GM21423 (cell line): ENCODE measurements at regions not wholly inside any gene's neighbourhood (a gene's known extent, or its start where the extent isn't known, plus 50 kb on each side); places are given as distances from the start of the nearest gene placed in this dataset.

Source experiments
- ATAC-seq: cut with Tn5 transposase; IDR thresholded peaks from one replicate; pipeline ENCODE4 v1.9.1; 2021; ENCODE audit warnings: mild to moderate bottlenecking, moderate library complexity; ENCODE audit not compliant: unreplicated experiment

DNA sequence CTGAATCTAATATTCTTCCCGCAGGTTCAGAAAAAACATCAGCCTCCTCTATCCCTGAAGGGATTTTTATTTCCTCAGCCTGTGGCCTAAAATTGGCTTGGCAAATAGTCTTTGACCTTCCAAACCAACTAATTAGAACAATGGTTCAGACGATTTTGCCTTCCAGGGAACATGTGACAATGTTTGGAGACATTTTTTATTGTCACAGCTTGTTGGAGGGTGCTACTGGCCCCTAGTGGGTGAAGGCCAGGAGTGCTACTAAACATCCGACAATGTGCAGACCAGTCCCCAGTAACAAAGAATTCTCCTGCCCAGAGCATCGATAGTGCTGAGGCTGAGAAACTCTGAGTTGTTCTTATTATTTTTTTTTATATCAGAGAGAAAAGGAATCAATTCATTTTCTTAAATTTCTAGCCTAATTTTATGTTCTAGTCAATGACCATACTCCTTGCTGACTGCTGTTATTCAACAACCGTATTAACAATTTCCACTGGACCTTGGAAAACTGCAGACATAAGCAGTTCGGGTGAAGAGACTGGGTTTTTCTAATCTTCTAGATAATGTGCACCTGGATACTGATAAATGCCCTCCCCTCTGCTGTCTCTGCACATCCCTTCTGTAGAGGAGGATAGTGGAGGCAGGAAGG lies 280.7 kb downstream of the LMX1A start:
- no peak for ATAC-seq

DNA sequence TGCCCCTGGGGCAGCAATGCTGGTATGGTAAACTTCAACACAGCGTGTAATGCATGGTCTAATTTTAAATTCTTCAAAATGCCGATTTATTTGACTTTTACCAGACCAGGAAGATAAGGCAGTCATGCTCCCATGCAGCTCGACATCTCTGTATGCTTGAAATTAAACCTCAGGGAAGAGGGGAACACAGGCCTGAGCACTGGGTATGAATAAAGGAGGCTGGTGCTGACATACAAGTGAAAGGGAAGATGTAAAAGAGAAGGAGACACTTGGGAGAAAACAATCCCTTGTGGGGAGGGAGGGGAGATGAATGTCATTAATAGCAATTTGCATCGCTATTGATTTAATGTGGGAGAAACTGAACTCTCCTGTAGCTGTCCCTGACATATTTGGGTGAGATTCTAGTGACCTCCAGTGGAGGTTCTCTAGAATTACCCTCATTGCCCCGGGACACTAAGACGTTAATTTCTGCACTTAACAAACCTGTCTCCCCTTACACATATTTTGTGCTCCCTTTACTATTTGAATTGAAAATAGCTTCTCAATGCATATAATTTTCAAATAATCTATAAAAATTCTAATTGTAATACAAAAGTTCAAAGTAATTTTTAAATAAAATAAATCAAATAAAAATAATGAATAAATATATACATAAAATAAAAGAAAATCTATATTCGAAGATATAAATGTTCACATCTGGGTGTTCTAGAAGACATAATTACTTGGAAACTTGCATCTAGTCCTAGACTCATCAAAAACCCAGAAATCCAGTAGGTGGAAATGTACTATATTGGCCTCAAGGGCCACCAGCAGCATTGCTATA lies 283.1 kb downstream of the LMX1A start:
- no peak for ATAC-seq

DNA sequence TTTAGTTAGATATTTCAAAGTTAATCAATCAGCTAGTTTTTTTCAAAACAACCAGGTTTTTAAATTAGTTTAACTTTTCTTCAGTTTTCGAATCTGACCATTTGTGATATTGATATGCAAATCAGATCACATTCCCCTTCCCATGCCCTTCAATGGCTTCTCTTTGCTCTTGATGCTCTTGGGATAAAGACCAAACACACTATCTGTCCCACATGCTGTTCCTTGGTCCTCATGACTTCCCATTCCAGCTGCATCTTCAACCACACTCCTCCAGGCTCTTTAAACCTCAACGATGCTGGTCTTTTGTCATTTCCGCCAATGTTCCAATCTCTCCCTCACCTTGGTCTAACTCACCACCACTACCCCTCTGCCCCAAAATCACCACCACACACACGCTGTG lies 285.8 kb downstream of the LMX1A start:
- no peak for ATAC-seq

DNA sequence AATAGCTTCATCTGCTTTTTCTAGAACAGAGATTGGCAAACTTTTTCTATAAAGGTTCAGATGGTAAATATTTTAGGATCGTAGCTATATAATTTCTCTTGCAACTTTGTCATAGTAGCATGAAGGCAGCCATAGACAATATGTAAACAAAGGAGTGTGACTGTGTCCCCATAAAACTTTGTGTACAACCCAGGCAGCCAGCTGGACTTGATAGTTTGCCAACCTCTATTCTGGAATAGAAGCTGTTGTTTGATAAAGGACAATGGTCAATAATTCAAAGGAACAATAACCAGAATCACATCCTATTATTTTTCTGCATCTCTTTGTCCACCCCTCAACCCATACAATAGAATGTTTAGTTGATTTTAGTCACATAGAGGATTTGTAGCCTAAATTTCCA lies 286.7 kb downstream of the LMX1A start:
- no peak for ATAC-seq

DNA sequence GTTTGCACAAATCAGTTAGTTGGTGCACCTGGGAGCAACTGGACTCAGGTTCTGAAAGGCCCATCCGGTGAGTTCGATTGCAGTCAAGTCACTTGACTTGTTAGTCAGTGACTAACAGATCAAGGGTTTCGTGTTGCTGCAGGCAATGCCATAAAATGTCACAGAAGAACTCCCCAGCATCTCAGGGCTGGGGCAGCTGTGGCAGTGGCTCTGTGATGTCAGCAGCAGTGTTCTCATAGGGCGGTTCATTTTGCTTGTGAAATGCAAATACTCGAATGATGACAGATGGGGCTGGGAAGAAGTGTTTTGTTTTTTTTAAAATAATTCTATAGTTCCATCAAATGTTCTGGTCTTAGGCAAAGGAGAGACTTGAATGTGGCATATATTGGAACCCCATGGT lies 287.8 kb downstream of the LMX1A start:
- no peak for ATAC-seq

DNA sequence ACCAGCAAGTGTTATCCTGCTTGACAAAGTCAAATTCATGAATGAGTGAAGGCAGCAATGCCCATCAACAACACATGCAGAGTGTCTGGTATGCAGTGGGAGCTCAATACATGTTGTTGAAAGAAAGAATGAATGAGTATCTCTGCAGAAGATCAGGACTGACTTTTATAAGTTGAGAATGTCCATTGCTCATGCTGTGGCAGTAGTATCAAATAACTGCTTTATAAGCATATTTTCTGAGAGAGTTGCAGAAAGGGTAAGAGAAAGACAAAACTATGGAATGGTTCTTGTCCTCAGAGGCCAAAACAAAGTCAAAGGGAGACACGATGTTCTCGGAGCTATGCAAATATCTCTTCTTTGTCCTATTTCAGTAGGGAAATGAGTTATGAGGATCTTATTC lies 288.7 kb downstream of the LMX1A start:
- ATAC-seq: no peak

DNA sequence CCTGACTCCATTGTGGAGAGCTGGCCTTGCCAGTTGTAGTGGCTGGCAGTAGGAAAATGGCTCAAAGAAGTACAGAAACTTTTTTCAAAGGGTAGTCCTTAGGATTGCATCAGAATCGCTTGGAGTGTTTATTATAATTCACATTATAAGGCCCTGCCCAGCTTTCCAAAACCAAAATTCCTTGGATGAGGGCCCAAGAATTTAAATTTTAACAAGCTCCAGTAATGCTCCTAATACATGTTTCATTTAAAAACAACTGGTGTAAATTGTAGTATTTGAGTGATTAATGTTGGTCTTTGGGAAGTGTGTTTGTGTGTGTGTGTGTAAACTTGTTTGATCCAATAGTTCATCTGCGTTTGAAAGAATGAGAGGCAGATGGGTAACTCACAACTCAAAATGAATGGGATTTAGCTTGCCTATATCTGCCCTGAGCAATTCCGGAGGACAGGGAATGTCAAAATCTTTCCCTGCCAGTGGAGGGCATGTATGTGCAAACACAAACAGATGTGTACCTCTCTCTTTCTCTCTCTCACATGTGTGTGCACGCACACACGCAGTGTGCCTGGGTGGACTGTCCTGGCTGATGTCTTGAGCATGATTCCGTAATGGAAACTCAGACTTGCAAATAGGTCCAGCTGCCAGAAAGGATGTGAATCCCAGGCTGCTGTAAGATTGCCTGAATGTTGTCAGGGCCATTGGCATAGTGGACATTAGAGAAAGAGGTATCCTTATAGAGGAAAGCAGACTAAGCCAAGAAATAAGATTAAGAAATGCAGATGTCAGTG lies 293.1 kb downstream of the LMX1A start:
- no peak for ATAC-seq

DNA sequence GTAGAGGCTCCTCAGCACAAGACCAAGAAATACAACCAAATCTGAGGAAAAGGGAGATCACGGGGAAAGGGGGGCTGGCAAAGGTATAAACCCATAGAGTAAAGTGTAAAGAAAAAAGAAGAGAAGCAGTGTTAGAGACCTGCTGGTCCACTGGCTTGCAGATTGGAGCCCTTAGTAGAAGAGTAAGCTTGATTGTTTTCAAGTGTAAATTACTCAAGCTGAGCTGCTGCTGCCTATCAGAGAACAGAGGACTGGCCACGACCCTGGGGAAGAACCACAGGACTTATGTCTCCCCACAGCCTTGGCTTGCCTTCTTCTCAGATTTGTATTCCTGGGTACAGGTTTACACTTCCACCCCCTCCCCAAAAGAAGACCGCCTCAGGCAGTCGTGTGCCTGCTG lies 294.2 kb downstream of the LMX1A start:
- no peak for ATAC-seq

DNA sequence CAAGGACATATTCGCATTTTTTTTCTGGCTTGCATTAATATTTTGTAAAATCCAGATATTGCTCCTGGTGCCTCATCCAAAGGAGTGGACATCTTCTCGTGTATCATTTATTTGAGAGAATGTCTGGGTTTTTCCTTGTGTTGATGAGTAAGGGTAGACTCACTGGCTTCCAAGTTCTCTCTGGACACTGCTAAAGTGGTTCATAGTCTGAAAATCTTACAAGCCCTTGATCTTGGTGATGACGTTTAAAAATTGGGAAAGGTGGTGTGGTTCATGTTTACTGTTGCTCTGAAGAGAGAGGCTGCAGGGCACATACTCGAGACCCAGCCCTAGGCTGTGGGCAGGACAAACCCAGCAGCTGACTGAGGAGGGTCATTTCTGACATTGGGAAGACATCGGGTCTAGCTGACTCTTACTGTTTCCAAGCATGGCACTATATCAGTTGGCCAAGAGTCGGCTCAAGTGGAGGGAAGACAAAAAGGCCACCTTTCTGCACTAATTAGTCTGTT lies 296.2 kb downstream of the LMX1A start:
- no peak for ATAC-seq

DNA sequence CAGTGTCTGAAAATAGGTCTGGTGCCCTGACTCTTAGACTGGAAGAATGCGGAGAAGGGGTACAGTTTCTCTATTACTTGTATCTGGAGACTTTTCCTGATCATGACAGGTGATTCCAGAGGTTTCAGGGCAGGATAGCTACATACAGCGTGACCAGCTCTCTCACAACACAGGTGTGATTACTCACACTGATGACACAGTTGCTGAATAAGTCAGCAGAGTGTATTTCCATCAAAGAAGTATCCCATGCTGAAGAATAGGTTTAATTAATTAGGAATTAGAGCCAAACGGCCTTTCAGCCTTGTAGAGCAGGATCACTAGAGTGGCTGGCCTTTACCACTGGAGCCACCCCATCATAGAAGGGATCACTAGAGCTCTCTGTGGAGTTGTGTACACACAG lies 298.6 kb downstream of the LMX1A start:
- no peak for ATAC-seq

DNA sequence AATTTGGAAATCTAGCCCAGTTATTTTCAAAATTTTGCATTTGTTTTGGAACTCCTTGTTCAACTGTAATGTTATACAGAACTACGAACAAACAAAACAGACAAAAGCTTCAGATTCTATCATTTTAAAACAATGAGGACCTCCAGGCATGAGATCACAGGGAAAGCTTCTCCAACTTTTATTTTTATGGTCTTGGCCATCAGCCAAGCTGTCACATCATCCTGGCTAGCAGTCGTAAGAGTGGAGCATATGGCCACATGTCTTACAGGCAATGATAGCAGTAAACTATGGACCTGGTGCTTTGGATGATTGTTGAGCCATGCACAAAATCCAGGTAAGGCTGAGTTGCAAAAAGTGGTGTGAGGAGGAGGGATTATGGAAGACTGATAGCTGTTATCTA lies 299.6 kb downstream of the LMX1A start:
- ATAC-seq: no peak

DNA sequence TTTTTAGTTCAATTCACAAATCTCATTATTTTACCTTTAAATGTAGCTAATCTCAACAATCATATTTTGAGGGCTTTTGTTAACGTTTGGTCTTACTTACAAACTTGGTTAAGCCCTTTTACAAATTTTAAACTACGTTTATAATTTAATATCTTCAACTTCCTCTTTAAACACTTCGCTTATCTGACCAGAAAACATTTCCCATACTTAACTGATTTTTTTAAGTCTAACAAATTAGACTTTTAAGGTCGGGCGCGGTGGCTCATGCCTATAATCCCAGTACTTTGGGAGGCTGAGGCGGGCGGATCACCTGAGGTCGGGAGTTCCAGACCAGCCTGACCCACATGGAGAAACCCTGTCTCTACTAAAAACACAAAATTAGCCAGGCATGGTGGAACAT lies 300.9 kb downstream of the LMX1A start:
- no peak for ATAC-seq

DNA sequence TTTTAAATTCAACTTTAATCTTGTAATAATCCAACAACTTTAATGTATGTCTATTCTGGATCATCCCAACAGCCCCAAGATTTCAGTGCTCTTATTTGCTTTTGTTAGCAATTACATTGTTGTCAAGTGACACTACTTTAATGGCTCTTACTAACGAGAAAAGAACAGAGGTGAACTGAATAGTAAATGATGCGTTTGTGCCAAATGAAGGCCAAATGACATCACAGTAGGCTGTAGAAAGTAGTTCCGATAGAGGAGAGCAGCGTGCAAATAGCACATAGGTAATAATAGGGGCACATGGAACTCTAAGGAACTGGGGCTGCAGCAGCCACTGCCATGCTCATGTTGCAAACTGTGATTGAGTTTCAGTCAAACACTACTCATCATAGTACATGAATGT lies 301.9 kb downstream of the LMX1A start:
- no peak for ATAC-seq

DNA sequence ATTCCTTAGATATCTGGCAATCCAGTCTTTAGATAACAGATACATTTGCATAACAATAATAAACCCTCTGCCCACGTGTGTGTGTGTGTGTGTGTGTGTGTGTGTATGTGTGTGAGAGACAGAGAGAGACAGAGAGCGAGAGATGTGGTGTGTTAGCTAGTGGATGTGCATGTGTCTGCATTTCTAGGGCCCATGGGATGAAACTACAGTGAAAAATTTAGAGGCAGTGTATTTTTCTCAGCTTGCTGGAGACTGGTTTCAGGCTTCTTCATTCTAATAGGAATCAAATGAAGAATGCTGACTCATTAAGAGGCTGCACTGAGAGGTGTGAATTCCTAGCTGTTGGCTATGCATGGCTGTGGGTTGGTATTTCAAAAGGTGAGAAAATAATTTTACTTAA lies 303.2 kb downstream of the LMX1A start:
- no peak for ATAC-seq

DNA sequence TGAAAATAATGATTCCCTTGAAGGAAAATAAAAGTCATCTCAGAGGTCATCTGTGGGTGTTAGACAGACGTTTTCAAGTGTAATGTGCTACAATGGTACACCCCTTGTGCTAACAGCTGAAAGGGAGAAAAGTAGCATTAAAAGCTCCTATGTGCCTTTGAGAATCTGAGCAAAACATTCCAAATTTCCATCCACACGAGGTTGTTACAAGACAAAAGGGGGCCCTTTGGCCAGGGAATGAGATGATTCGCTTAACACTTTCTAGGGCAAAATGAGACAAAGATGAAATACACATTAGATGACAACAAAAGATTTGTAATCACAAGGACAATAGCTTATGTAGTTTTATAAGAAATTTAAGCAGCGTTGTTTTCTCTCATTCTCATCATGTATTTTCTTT lies 303.6 kb downstream of the LMX1A start:
- no peak for ATAC-seq

DNA sequence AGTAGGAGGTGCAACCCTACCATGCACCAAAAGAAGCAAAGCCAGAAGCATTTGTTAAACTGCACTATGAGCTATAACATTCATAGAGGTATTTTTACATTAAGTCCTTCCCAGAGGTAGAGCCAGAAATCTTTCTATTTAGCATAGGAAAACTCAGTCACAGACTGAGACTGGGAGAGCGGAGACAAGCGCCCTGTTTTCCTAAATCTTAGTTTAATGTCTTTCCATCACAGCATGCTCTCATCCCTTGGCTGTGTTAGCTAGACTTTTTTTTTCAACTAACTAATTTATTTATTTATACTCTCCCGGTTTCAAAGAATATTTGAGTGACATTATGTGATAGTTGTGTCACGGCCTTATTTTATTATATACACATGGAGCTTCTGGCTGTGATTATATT lies 304.1 kb downstream of the LMX1A start:
- ATAC-seq: no peak

DNA sequence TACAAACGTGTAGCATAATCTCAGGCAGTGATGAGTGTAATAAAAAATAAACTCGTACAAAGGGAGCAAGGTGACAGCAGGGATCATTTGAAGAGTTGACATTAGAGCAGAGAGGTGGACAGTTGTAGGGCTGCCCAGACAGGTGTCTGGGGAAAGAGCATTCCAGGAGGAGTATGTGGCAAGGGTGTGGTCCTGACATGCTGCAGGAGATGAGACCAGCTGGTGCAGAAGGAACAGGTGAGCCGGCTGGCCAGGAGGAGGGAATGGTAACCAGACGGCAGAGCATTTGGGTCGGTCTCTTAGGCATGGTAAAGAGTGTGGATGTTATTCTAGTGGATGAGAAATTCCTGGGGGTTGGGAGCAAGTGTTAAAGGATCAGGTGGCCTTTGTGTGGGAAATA lies 306.3 kb downstream of the LMX1A start:
- ATAC-seq: no peak

DNA sequence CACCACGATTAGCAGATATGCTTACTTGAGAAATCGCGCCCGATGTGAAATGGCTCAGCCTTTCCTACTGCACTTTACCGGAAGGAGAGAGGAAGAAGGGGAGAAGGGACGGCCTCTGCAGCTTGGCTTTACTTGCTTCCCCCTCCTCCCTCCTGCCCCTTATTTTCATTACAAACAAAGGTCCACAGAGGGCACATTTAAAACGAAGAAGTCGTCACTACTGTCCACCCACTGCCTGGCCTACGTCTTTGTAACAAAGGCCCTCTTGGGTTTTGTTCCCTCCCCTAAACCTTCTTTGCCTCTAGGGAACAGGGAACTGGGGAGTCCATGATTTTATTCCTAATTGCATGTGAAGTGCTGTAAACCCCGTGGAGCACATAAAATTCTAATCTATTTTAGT lies 308.5 kb downstream of the LMX1A start:
- ATAC-seq: no peak

DNA sequence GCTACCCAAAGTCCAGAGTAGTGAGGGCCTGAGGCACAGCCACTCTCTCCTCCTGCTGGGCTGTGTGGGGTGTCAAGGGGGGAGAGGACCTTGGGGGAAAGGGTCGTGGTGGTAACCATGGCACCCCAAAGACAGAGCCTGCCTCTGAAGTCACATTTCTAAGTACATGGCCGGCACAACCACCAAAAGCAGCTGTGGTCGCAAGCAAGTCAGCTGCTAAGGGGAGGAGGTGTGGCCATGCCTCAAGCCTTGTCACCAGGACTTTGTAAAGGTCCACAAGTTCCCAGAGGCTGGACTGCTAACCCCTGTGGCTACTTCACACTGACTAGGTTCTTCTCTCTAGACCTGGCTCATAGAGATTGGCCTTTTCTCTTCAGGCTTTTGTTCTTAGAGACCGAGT lies 310.6 kb downstream of the LMX1A start:
- no peak for ATAC-seq

DNA sequence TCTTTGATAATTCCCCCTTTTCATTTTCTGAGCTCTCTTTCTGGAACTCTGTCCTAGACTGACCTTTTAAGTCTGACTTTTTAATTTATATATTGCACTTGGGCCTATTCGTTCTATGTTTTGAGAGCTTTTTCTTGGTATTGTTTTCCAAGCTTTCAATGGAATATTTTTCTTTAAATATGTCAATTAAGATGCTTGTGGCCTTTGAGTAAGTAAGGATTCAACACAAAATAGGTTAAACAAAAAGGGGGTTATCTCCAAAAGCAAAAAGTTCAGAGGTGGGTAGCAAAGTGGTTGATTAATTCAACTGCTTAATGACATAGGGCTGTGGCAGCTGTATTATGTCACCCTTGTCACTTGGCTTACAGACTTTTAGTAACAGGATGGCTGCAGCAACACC lies 315.9 kb downstream of the LMX1A start:
- ATAC-seq: no peak

DNA sequence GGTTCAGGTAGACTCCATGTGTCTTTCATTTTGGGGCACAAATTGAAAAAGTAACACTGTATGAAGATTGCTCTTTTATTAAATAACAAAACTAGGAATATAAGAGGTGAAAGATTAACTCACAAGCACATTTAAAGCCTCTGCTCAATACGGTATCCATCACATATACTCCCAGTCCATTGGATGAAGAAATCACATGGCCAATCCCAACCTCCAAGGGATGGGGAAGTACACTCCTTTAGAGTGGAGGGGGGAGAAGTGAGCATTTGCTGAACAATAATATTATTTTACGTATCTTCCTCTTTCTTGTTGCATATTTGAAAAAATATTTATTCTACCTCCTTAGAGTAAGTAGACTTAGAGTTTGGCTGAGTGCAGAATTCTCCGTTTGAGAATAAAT lies 316.5 kb downstream of the LMX1A start:
- ATAC-seq: no peak

DNA sequence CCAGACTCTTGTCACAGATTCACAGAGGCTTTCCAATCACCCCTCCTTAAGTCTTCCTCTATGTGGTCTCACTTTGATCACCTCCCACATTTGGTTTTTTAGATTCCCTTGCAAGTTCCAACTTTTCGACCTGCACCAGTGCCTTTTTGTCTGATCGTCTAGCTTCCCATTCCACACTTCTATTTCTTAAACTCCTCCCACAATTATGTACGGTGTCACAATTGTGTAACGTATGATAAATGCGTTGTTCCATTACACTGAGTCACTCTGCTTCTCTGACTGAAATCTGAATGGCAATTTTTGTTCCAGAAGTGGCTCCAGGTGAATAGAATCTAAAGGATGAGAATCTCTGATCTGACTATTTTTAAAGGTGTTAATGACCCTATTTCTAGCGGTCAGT lies 320.1 kb downstream of the LMX1A start:
- no peak for ATAC-seq
